LNCAP (cell line): ENCODE measurements at regions not wholly inside any gene's neighbourhood (a gene's known extent, or its start where the extent isn't known, plus 50 kb on each side); places are given as distances from the start of the nearest gene placed in this dataset.
A peak's percentile ranks its signal among the peaks of the same experiment; 100 is the strongest.

Experiments used
- TF ChIP-seq, protein P1 (sequence below): fragments of 450-650 bp; IDR thresholded peaks from 2 replicates; pipeline ENCODE4 v1.5.1; 2017; ENCODE audit warnings: mild to moderate bottlenecking

DNA sequence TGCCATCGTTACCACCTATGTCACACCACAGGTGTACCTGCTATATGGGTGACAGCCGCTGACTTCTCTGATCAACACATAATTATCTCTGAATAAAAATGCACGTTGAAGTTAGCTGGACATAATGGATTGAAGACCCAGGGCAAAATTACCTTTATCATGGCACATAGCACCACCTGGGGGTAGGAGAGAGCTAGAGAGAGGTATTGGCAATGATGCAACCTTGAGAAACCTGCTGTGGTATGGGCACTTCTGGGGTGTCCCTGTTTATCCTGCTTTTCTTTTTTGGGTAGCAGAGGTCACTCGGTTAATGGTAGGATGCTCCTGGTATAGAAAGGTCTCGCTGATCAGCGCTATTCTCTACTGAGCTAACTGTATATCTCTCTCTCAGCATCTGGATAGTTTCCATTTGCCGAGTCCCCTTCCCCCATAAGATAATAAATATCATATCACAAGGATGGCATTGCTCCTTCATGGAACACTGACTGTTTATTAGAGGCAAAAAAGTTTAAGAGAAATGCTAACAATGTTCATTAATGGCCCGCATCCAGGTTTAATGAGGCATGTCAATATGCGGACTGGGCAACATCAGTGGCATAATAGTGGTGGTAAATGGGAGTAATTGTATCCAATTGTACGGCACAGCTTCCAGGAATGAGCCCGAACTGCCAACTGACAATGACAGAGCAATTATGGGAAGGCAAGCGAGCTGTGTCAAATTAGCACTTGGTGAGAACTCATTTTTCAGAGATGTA, 323.1 kb downstream of the TFEC start:
- TF ChIP-seq, protein P1, sequence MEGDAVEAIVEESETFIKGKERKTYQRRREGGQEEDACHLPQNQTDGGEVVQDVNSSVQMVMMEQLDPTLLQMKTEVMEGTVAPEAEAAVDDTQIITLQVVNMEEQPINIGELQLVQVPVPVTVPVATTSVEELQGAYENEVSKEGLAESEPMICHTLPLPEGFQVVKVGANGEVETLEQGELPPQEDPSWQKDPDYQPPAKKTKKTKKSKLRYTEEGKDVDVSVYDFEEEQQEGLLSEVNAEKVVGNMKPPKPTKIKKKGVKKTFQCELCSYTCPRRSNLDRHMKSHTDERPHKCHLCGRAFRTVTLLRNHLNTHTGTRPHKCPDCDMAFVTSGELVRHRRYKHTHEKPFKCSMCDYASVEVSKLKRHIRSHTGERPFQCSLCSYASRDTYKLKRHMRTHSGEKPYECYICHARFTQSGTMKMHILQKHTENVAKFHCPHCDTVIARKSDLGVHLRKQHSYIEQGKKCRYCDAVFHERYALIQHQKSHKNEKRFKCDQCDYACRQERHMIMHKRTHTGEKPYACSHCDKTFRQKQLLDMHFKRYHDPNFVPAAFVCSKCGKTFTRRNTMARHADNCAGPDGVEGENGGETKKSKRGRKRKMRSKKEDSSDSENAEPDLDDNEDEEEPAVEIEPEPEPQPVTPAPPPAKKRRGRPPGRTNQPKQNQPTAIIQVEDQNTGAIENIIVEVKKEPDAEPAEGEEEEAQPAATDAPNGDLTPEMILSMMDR, result peak; percentile 37; the same call in 1 of the 2 replicates

DNA sequence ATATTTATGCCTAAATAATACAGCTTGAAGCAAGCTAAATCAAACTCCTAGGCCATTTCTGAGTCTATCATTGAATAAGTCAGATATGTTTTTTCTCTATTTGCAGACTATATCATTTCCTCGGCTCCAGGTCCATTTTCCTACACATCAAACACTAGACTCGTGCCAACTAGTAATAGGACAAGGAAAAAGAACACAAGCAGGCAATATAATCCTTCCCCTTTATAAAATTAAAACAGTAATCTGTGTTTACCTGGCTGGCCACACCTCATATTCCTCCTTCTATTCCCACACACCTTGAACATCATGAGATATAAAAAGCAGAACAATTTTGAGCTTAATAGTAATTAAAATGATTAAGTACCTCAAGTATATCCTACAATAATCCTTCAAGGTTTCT, 325.7 kb downstream of the TFEC start:
- TF ChIP-seq, protein P1, result no peak

DNA sequence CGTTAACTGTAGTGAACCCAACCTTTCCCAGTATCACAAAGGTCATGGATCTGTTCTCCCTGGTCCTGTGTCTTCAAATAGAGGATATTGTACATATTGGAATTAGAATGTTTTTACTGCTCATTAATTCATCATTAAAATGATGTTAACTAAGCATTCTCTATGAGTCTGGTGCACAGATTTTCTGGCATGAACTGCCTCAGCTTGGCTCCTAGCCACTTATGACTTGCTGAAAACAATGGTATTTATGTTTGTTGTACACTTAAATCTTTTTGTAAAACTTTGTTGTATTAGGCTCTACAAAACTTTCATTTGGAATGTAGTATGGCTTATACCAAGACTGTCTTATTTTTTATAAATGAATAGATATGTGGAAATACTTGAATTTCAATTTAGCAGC, 329.4 kb downstream of the TFEC start:
- TF ChIP-seq, protein P1, result no peak

DNA sequence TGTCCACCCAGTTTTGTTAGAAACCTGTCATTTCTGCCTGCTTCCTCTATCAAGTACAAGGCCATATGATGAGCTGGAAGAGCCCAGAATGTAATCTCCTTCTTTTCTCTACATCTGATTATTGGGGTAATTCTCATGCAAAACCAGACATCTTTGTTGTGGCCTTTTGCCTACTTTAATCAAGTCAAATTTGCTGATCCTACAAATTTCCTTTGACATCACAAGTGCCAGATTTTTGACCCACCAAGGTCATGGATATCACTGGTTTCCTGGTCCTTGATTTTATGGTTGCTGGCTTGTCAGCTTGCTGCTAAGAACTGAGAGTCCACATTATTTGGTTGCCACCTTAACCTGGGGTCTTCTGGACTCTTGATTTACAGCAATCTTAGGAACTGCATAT, 336.1 kb downstream of the TFEC start:
- TF ChIP-seq, protein P1, result no peak

DNA sequence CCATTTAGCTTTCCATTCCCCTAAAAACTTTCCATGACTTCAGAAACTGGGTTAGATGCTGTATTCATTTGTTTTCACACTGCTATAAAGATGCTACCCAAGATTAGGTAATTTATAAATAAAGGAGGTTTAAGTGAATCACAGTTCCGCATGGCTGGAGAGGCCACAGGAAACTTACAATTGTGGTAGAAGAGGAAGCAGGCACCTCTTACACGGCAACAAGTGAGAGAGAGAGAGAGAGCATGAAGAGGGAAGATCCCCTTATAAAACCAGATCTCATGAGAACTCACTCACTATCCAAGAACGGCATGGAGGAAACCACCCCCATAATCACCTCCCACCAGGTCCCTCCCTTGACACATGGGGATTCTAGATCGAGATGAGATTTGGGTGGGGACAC, 336.8 kb downstream of the TFEC start:
- TF ChIP-seq, protein P1, result no peak

DNA sequence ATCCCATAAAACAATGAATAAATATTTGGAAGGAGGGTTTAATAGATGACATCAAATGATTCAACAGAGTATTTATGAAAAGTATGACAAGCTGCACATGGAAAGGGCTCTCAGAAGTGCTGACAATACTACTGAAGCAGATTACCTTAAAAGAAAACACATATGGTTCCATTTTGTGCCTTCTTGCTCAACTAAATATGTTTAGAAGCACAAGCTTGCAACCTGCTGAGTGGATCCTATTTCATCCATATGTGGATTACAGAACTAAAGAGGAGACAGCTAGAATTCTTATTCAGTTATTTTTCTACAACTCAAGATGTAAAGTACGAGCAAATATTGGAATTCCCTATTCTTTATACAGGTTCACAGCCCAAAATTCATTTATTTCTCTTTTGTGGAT, 340.6 kb downstream of the TFEC start:
- TF ChIP-seq, protein P1, result no peak

DNA sequence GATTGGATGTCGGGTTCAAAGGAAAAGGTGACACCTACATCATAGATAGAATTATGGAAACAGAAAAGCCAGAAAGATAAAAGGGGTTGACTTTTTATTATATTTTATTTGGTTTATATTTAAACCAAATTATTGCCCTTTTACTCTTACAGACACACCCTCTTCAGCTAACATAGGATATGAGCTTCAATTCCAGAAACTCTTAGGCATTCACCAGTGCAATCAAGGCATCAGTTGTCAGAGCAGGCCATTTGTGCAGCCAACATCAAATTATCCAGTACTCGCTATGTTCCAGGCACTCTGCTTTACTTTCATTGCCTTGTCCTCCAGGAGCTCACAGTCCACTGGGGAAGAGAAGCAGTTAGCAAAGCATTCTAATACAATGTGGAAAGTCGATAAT, 347.5 kb downstream of the TFEC start:
- TF ChIP-seq, protein P1, result no peak

DNA sequence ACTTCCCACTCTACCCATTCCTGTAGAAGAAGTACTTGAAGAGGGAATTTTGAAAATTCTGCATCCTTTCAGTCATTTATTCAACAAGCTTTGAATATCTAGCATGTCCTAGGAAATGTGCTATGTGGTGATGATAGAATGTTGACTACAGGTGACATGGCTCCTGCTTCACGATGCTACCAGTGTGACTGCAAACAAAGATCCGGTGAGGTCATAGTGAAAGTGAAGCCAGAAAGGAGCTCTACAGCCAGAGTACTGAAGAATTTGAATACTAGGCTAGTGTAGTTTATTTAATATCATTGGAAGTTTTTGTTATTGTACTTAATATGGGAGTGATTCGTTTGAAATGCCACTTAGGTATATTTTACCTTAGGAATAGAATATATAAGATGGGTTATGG, 348.1 kb downstream of the TFEC start:
- TF ChIP-seq, protein P1, result no peak
